ENCODE measurements at regions not wholly inside any gene's neighbourhood (a gene's known extent, or its start where the extent isn't known, plus 50 kb on each side); places are given as distances from the start of the nearest gene placed in this dataset.

DNA sequence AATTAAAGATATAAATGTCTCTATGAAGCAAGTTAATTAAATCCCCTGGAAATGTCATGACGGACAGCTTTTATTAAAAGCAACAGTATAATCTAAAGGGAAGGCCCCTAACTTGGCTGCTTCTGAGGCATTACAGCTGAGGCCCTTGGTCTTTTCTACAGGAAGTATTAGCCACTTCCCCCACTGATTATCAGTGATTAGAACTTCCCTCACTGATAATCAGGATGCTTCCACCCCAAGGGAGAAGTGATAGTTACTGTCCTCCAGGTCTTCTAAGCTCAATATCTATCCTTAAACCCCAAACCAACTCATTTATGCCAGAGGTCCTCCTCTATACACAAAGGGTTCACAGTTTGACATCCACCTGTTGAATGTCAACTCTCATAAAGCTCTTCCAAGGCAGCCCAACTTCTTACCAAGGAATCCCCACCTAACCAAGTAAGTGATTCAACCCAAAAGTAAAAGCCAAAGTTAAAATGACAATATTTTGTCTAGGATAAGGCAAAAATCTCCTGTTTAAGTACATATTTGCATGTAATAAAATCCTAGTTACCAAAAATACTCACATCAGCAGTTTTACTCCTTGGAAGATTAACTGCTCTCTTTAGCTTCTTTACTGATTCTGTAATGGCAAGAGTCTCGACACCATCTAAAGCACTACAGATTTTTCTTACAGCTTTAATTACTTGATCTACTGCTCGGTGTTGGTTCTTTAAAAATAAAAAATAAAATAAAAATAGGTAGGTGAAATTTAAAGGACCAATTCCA is 58.6 kb upstream of the RPS13 start:
- DNase-seq (ENCODE audit: extremely low read depth, insufficient read length) = no peak
- Histone ChIP-seq H3K4me3 (replicated peaks; ENCODE audit: low read depth, low read length) (no peak overlapping the region), H3K27me3 (replicated peaks; ENCODE audit: control insufficient read depth, insufficient read depth, low read length) (no peaks in the 10 kb centered on the region), H3K36me3 (ENCODE audit: control insufficient read depth, insufficient read depth, low read length) (peaks cover 2% of the 10 kb centered on the region)
- TF ChIP-seq, protein P1, sequence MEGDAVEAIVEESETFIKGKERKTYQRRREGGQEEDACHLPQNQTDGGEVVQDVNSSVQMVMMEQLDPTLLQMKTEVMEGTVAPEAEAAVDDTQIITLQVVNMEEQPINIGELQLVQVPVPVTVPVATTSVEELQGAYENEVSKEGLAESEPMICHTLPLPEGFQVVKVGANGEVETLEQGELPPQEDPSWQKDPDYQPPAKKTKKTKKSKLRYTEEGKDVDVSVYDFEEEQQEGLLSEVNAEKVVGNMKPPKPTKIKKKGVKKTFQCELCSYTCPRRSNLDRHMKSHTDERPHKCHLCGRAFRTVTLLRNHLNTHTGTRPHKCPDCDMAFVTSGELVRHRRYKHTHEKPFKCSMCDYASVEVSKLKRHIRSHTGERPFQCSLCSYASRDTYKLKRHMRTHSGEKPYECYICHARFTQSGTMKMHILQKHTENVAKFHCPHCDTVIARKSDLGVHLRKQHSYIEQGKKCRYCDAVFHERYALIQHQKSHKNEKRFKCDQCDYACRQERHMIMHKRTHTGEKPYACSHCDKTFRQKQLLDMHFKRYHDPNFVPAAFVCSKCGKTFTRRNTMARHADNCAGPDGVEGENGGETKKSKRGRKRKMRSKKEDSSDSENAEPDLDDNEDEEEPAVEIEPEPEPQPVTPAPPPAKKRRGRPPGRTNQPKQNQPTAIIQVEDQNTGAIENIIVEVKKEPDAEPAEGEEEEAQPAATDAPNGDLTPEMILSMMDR (IDR thresholded peaks at IDR 0.05; ENCODE audit: insufficient read depth, low read length, poor library complexity, severe bottlenecking) = no peak

DNA sequence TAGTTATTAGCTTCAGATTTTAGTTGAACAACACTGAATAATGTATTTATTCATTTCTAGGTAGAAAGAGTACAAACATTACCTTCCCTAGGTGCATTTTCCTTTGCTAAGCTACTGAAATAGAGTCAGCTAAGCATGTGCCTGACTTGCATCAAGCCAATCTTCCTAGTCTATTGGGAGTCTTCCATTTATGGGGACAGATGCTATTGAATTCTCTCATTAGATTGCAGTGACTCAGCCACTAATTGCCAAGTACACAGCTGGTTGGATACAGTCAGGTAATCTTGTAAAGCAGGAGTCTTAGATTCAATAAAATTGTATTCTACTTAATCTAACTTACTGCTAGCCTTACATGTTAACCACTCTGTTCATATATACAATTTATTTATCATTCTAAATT is 55.2 kb upstream of the RPS13 start:
- no peak for DNase-seq (ENCODE audit: extremely low read depth, insufficient read length)
- Histone ChIP-seq H3K27me3 (replicated peaks; ENCODE audit: control insufficient read depth, insufficient read depth, low read length) (no peaks in the 10 kb centered on the region), H3K4me3 (replicated peaks; ENCODE audit: low read depth, low read length) (no peak overlapping the region), H3K36me3 (ENCODE audit: control insufficient read depth, insufficient read depth, low read length) (peaks cover 2% of the 10 kb centered on the region)
- TF ChIP-seq, protein P1 (IDR thresholded peaks at IDR 0.05; ENCODE audit: insufficient read depth, low read length, poor library complexity, severe bottlenecking) = no peak

DNA sequence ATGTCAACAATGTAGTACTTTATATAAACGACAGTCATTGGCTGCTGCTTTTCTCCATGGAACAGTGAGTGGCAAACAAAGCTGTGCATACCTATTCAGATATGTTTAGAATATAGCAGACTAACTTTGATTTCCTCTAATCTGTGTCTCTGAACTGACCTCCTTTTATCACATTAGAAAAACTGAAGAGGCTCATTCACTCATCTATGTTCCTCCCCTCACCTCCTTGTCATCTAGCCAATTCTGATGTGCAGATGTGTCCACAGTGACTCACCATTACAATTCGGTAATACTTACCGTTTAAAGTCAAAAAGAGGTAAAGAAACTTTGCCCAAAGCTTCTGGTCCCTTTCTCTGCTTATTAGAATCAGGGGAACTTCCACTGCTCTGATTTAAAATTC is 51.5 kb upstream of the RPS13 start:
- Histone ChIP-seq H3K4me3 (replicated peaks; ENCODE audit: low read depth, low read length) (no peak overlapping the region), H3K36me3 (ENCODE audit: control insufficient read depth, insufficient read depth, low read length) (no peaks in the 10 kb centered on the region; the same call in 1 of the 2 replicates), H3K27me3 (replicated peaks; ENCODE audit: control insufficient read depth, insufficient read depth, low read length) (no peaks in the 10 kb centered on the region)
- TF ChIP-seq, protein P1 (IDR thresholded peaks at IDR 0.05; ENCODE audit: insufficient read depth, low read length, poor library complexity, severe bottlenecking) = no peak
- no peak for DNase-seq (ENCODE audit: extremely low read depth, insufficient read length)

Measured in GM06990 (cell line).